HepG2 (cell line): ENCODE measurements at regions not wholly inside any gene's neighbourhood (a gene's known extent, or its start where the extent isn't known, plus 50 kb on each side); places are given as distances from the start of the nearest gene placed in this dataset.

Source experiments
- ATAC-seq: fragments of 200-7000 bp; cut with Tn5 transposase; 3 replicates; pipeline ENCODE4 v1.9.1; 2020; ENCODE audit warnings: mild to moderate bottlenecking, moderate library complexity
- BruUV-seq: library from RNA; stranded (reverse); fragments of 400-500 nt; replicated peaks from 2 replicates; lab custom pipeline; 2021; lab: Mats Ljungman, UMichigan
- CTCF ChIA-PET: fragments of 300-600 bp; formaldehyde crosslinking; extraction: SDS; loops from one replicate; lab custom pipeline; 2021; ENCODE audit warnings: low total read pairs, inconsistent platforms, low intra/inter-chr PET ratio; lab: Yijun Ruan, JAX
- POLR2A ChIA-PET: fragments of 350-600 bp; sonication (Branson Sonifier 250); formaldehyde crosslinking; loops from one replicate; lab custom pipeline; 2020; ENCODE audit warnings: antibody characterized with exemption, inconsistent platforms; lab: Yijun Ruan, JAX
- DNase-seq: peaks from one replicate; pipeline ENCODE4 v3.0.0-alpha.2; 2015; ENCODE audit warnings: low spot score
- FAIRE-seq: peaks from 3 replicates; lab custom pipeline; 2011; peaks lifted over from hg19 to GRCh38; lab: Jason Lieb, UNC
- H2AFZ ChIP-seq: one replicate; pipeline ENCODE4 v1.6.1; 2011; ENCODE audit warnings: low read length, inconsistent platforms
- H3K27ac ChIP-seq: fragments of 300-600 bp; 3 replicates; pipeline ENCODE4 v1.8.0; 2011; ENCODE audit warnings: mixed run types, mild to moderate bottlenecking, mixed read lengths, low read length, inconsistent platforms; ENCODE audit not compliant: insufficient read depth; ENCODE audit errors: extremely low read length
- H3K27me3 ChIP-seq, 2 experiments: fragments of 200-600 bp in 1 of 2; 2 replicates in 1 of 2; 3 replicates in 1 of 2; pipeline versions ENCODE4 v1.6.0 to v1.8.0; 2011; ENCODE audit warnings: low read length in 2 of 2, mild to moderate bottlenecking in 2 of 2, moderate library complexity in 2 of 2, inconsistent platforms in 1 of 2; ENCODE audit not compliant: insufficient read depth in 2 of 2, control insufficient read depth in 1 of 2
- H3K36me3 ChIP-seq, 2 experiments: fragments of 200-600 bp in 1 of 2; replicated peaks in 1 of 2; 2 replicates in 1 of 2; 3 replicates in 1 of 2; pipeline versions ENCODE4 v1.5.1 to v1.8.0; 2011; ENCODE audit warnings: low read length in 2 of 2, inconsistent platforms in 1 of 2; ENCODE audit not compliant: insufficient read depth in 2 of 2, control insufficient read depth in 1 of 2
- H3K4me1 ChIP-seq: 2 replicates; pipeline ENCODE4 v1.5.1; 2012; ENCODE audit warnings: low read length, inconsistent platforms; ENCODE audit not compliant: insufficient read depth
- H3K4me2 ChIP-seq: 2 replicates; pipeline ENCODE4 v1.6.0; 2011; ENCODE audit warnings: low read depth, low read length, inconsistent platforms
- H3K4me3 ChIP-seq, 3 experiments: fragments of 200-600 bp in 1 of 3; sonication (generic), shearing (Covaris generic) in 1 of 3; replicated peaks in 1 of 3; 2 replicates each; pipeline ENCODE4 v1.5.1; 2011 to 2016; ENCODE audit warnings: low read length in 3 of 3, inconsistent platforms in 2 of 3, low read depth in 2 of 3, mild to moderate bottlenecking in 2 of 3, control low read depth in 1 of 3, mixed read lengths in 1 of 3; ENCODE audit not compliant: insufficient read depth in 1 of 3
- H3K79me2 ChIP-seq: one replicate; pipeline ENCODE4 v1.6.1; 2011; ENCODE audit warnings: low read length, inconsistent platforms; ENCODE audit not compliant: insufficient read depth
- H3K9ac ChIP-seq: 2 replicates; pipeline ENCODE4 v1.6.0; 2011; ENCODE audit warnings: mild to moderate bottlenecking, low read depth, low read length, inconsistent platforms; ENCODE audit not compliant: insufficient read depth
- H3K9me3 ChIP-seq: 2 replicates; pipeline ENCODE4 v1.5.1; 2012; ENCODE audit warnings: mild to moderate bottlenecking, low read length
- H4K20me1 ChIP-seq: 2 replicates; pipeline ENCODE4 v1.6.0; 2011; ENCODE audit warnings: inconsistent platforms, mild to moderate bottlenecking, low read length, moderate library complexity; ENCODE audit not compliant: insufficient read depth
- ESRRA ChIP-seq: sonication (generic); formaldehyde crosslinking; IDR thresholded peaks from 2 replicates; pipeline ENCODE4 v1.5.1; 2020; ENCODE audit warnings: mild to moderate bottlenecking, low read depth, missing genetic modification reagents
- FOSL2 ChIP-seq: sonication (generic); formaldehyde crosslinking; IDR thresholded peaks from 2 replicates; pipeline ENCODE4 v1.4.0; 2020; ENCODE audit warnings: missing genetic modification reagents
- PCBP2 ChIP-seq: fragments of 200-400 bp; formaldehyde crosslinking; optimal IDR thresholded peaks from 2 replicates; pipeline ENCODE3; 2018; ENCODE audit warnings: low read length, low read depth; ENCODE audit not compliant: poor library complexity, severe bottlenecking
- SP5 ChIP-seq: IDR thresholded peaks from 2 replicates; pipeline ENCODE4 v1.6.1; 2016; ENCODE audit warnings: low read depth, borderline replicate concordance
- TEF ChIP-seq: sonication (generic); formaldehyde crosslinking; IDR thresholded peaks from 2 replicates; pipeline ENCODE4 v1.5.0; 2020; ENCODE audit warnings: missing genetic modification reagents
- U2AF1 ChIP-seq: fragments of 200-400 bp; formaldehyde crosslinking; optimal IDR thresholded peaks from 2 replicates; pipeline ENCODE3; 2017; ENCODE audit warnings: mild to moderate bottlenecking, low read depth, low read length
- WIZ ChIP-seq: sonication (generic); formaldehyde crosslinking; IDR thresholded peaks from 2 replicates; pipeline ENCODE4 v1.5.1; 2020; ENCODE audit warnings: mild to moderate bottlenecking, missing genetic modification reagents
- ZSCAN25 ChIP-seq: sonication (generic); formaldehyde crosslinking; IDR thresholded peaks from 2 replicates; pipeline ENCODE4 v1.8.0; 2022; ENCODE audit warnings: mild to moderate bottlenecking, missing genetic modification reagents
- WGBS: methylation state at CpG from one replicate; pipeline ENCODE4 v1.1.6; 2017; ENCODE audit warnings: low lambda C conversion rate; 5-methylcytosine and 5-hydroxymethylcytosine counted together
- in situ Hi-C: cut with HindIII; loops from 2 replicates; pipeline ENCODE4 v1.10.0; 2017; ENCODE audit warnings: low pct_unique_long_range_greater_than_20kb; ENCODE audit not compliant: extremely low pct_ligation_motif_present
- intact Hi-C: fragments of 100-400 bp; cut with micrococcal nuclease; formaldehyde crosslinking; loops from one replicate; pipeline ENCODE4 v1.10.0; 2022; ENCODE audit not compliant: unreplicated experiment
- TF ChIP-seq, protein P1 (sequence below): sonication (generic); formaldehyde crosslinking; IDR thresholded peaks from 2 replicates; pipeline ENCODE4 v1.5.1; 2020; ENCODE audit warnings: mild to moderate bottlenecking, missing genetic modification reagents, borderline replicate concordance

GRCh38 chr15:67917037-67917436 lies 77.2 kb upstream of the RNU6-1 start:
- peak overlapping the region; percentile 89 for H3K27ac ChIP-seq
- BruUV-seq: no TSS peak
- intact Hi-C loops (loop anchor here (5.0 kb wide), 1 partner anchor 45 kb away; no protein-coding TSS in a partner anchor), in situ Hi-C loops (no loop called here)
- FAIRE-seq: no peak
- ChIA-PET POLR2A (interaction anchor here (1.1 to 4.0 kb wide), 2 partner anchors 18 to 30 kb away, joined by 5 to 63 read pairs; no protein-coding TSS in a partner anchor), CTCF (no interaction called here)
- no peaks in the 10 kb centered on the region for H3K27me3 ChIP-seq
- no peak for ATAC-seq
- no peak overlapping the region for H3K4me2 ChIP-seq
- H3K9me3 ChIP-seq: no peaks in the 10 kb centered on the region
- peaks cover 81% of the 10 kb centered on the region for H3K4me1 ChIP-seq
- H4K20me1 ChIP-seq: no peaks in the 10 kb centered on the region
- no peak overlapping the region for H3K4me3 ChIP-seq
- over 99% methylated on average over 4 of the region's 4 CpGs for WGBS
- no peaks in the 10 kb centered on the region for H3K79me2 ChIP-seq
- no peak overlapping the region for H3K9ac ChIP-seq
- no peak for DNase-seq
- no peaks in the 10 kb centered on the region for H3K36me3 ChIP-seq
- no peak overlapping the region for H2AFZ ChIP-seq
- TF ChIP-seq ESRRA (CRISPR knock-in tag): no peak
- peak; percentile 34; the same call in 1 of the 2 replicates for TF ChIP-seq FOSL2 (CRISPR knock-in tag)
- TF ChIP-seq U2AF1: no peak
- TF ChIP-seq SP5 (CRISPR knock-in tag): no peak
- TF ChIP-seq, protein P1, sequence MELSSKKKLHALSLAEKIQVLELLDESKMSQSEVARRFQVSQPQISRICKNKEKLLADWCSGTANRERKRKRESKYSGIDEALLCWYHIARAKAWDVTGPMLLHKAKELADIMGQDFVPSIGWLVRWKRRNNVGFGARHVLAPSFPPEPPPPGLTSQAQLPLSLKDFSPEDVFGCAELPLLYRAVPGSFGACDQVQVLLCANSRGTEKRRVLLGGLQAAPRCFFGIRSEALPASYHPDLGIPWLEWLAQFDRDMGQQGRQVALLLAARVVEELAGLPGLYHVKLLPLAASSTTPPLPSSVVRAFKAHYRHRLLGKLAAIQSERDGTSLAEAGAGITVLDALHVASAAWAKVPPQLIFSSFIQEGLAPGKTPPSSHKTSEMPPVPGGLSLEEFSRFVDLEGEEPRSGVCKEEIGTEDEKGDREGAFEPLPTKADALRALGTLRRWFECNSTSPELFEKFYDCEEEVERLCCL (CRISPR knock-in tag): no peak
- TF ChIP-seq PCBP2: no peak
- no peak for TF ChIP-seq ZSCAN25 (CRISPR knock-in tag)
- no peak for TF ChIP-seq WIZ (CRISPR knock-in tag)
- no peak for TF ChIP-seq TEF (CRISPR knock-in tag)
- TF ChIP-seq, all 625 proteins: peak for 1
